HEK293 (cell line): ENCODE measurements at regions not wholly inside any gene's neighbourhood (a gene's known extent, or its start where the extent isn't known, plus 50 kb on each side); places are given as distances from the start of the nearest gene placed in this dataset.

Source experiments
- CTCF ChIA-PET: fragments of 350-600 bp; formaldehyde crosslinking; extraction: SDS; loops from one replicate; lab custom pipeline; 2021; ENCODE audit warnings: antibody characterized with exemption; lab: Yijun Ruan, JAX
- POLR2A ChIA-PET: fragments of 300-600 bp; formaldehyde crosslinking; extraction: SDS; loops from one replicate; lab custom pipeline; 2020; ENCODE audit warnings: antibody characterized with exemption, inconsistent platforms; lab: Yijun Ruan, JAX
- H3K27ac ChIP-seq: fragments of 200-500 bp; sonication (Bioruptor generic); 2 replicates; pipeline ENCODE4 v1.5.1; 2014; ENCODE audit warnings: low read depth, low read length, control low read depth, inconsistent platforms; ENCODE audit errors: extremely low read depth
- H3K36me3 ChIP-seq, 2 experiments: fragments of 200-500 bp in 1 of 2; sonication (Bioruptor generic) in 1 of 2; 1 replicate in 1 of 2; 2 replicates in 1 of 2; pipeline ENCODE4 v1.5.1; 2014 to 2017; ENCODE audit warnings: inconsistent platforms in 2 of 2, low read length in 2 of 2; ENCODE audit not compliant: control insufficient read depth in 2 of 2, insufficient read depth in 1 of 2
- H3K4me1 ChIP-seq: fragments of 200-500 bp; sonication (Bioruptor generic); 2 replicates; pipeline ENCODE4 v1.5.1; 2014; ENCODE audit warnings: mild to moderate bottlenecking, low read length, inconsistent platforms; ENCODE audit not compliant: control insufficient read depth, insufficient read depth
- H3K4me3 ChIP-seq: 2 replicates; pipeline ENCODE4 v1.5.1; 2011; ENCODE audit warnings: low read depth, mild to moderate bottlenecking, control low read depth, low read length, moderate library complexity
- H3K9me3 ChIP-seq: fragments of 200-500 bp; sonication (Bioruptor generic); 2 replicates; pipeline ENCODE4 v1.5.1; 2014; ENCODE audit warnings: low read depth, low read length, inconsistent platforms; ENCODE audit not compliant: control insufficient read depth, insufficient read depth
- GLI4 ChIP-seq: fragments of 450-650 bp; formaldehyde crosslinking; IDR thresholded peaks from 2 replicates; pipeline ENCODE4 v1.5.1; 2016; ENCODE audit warnings: missing biosample characterization, missing genetic modification characterization
- HOXD13 ChIP-seq: sonication (generic); formaldehyde crosslinking; IDR thresholded peaks from 2 replicates; pipeline ENCODE4 v1.8.0; 2022; ENCODE audit warnings: missing genetic modification reagents, borderline replicate concordance
- KLF7 ChIP-seq: fragments of 450-650 bp; formaldehyde crosslinking; IDR thresholded peaks from 2 replicates; pipeline ENCODE4 v1.5.1; 2016; ENCODE audit warnings: missing biosample characterization, missing genetic modification characterization, borderline replicate concordance
- MZF1 ChIP-seq: fragments of 450-650 bp; formaldehyde crosslinking; IDR thresholded peaks from 2 replicates; pipeline ENCODE4 v1.5.1; 2017; ENCODE audit warnings: missing biosample characterization, missing genetic modification characterization, borderline replicate concordance
- ZBTB8A ChIP-seq: fragments of 450-650 bp; formaldehyde crosslinking; IDR thresholded peaks from 2 replicates; pipeline ENCODE4 v1.5.1; 2016; ENCODE audit warnings: missing biosample characterization, missing genetic modification characterization
- ZNF146 ChIP-seq: fragments of 450-650 bp; formaldehyde crosslinking; IDR thresholded peaks from 2 replicates; pipeline ENCODE4 v1.5.1; 2016; ENCODE audit warnings: missing biosample characterization, missing genetic modification characterization
- ZNF544 ChIP-seq: fragments of 450-650 bp; formaldehyde crosslinking; IDR thresholded peaks from 2 replicates; pipeline ENCODE4 v1.5.0; 2017; ENCODE audit warnings: missing biosample characterization, missing genetic modification characterization
- ZNF654 ChIP-seq: fragments of 450-650 bp; formaldehyde crosslinking; IDR thresholded peaks from 2 replicates; pipeline ENCODE4 v1.5.1; 2016; ENCODE audit warnings: low read depth, missing biosample characterization, missing genetic modification characterization
- TF ChIP-seq, protein P1 (sequence below): fragments of 450-650 bp; formaldehyde crosslinking; IDR thresholded peaks from 2 replicates; pipeline ENCODE4 v1.5.1; 2016; ENCODE audit warnings: missing biosample characterization, missing genetic modification characterization, borderline replicate concordance
- TF ChIP-seq, protein P2 (sequence below): fragments of 450-650 bp; formaldehyde crosslinking; IDR thresholded peaks from 2 replicates; pipeline ENCODE4 v1.5.1; 2016; ENCODE audit warnings: missing biosample characterization, missing genetic modification characterization
- TF ChIP-seq, protein P3 (sequence below): fragments of 450-650 bp; formaldehyde crosslinking; IDR thresholded peaks from 2 replicates; pipeline ENCODE4 v1.5.1; 2016; ENCODE audit warnings: missing biosample characterization, missing genetic modification characterization, borderline replicate concordance
- TF ChIP-seq, protein P4 (sequence below): fragments of 450-650 bp; formaldehyde crosslinking; IDR thresholded peaks from 2 replicates; pipeline ENCODE4 v1.5.1; 2016; ENCODE audit warnings: missing biosample characterization, missing genetic modification characterization

DNA sequence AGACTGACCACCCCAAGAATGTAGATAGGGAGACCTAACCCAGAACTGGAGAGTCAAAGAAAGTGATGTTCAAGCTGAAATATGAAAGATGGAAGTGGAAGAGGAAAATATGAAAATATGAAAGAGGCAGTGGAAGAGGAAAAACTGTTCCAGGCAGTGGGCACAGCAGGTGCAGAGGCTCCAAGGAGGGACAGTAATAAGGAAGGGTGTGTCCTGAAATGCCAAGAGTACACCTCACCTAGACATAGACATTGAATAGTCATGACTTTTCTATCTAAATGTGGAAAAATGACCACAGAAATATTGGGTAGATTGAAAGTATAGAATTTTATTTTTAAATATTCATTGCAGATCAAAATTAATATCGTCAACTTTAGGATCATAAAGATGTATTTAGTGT is 161.7 kb upstream of the USP24 start (continued):
- TF ChIP-seq, protein P1, sequence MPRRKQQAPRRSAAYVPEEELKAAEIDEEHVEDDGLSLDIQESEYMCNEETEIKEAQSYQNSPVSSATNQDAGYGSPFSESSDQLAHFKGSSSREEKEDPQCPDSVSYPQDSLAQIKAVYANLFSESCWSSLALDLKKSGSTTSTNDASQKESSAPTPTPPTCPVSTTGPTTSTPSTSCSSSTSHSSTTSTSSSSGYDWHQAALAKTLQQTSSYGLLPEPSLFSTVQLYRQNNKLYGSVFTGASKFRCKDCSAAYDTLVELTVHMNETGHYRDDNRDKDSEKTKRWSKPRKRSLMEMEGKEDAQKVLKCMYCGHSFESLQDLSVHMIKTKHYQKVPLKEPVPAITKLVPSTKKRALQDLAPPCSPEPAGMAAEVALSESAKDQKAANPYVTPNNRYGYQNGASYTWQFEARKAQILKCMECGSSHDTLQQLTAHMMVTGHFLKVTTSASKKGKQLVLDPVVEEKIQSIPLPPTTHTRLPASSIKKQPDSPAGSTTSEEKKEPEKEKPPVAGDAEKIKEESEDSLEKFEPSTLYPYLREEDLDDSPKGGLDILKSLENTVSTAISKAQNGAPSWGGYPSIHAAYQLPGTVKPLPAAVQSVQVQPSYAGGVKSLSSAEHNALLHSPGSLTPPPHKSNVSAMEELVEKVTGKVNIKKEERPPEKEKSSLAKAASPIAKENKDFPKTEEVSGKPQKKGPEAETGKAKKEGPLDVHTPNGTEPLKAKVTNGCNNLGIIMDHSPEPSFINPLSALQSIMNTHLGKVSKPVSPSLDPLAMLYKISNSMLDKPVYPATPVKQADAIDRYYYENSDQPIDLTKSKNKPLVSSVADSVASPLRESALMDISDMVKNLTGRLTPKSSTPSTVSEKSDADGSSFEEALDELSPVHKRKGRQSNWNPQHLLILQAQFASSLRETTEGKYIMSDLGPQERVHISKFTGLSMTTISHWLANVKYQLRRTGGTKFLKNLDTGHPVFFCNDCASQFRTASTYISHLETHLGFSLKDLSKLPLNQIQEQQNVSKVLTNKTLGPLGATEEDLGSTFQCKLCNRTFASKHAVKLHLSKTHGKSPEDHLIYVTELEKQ (tag by site-specific recombination) = no peak
- TF ChIP-seq MZF1 (tag by site-specific recombination) = no peak

DNA sequence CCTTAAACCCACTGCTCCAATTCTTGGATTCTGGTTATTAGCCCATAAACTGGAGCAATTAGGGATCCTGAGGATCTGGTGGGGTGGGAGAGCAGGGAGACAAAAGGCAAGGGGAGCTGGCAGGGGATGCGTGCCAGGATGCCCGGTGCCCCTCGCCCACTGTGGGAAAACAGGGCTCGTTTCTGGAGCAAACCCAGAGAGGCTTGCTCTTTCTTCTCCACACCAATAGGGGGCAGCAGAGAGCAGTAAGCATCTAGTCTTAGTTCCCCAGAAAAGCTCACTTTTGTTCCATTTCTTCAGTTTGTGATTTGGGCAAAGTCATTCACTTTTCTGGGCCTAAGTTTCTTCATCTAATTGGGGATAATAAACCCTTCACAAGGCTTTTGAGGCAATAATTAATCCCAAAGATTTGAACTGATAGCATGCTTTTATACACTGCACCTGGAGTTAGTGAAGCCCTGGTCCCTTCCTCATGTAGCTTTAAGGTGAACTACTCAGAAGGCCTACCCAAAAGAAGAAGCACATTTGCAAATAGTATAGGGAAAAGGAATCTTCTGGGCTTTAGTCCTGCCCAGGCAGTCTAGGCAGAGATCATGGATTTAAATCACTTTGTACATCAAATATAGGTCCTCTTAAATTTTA is 160.6 kb upstream of the USP24 start:
- Histone ChIP-seq H3K9me3 (no peaks in the 10 kb centered on the region), H3K27ac (no peak overlapping the region), H3K36me3 (no peaks in the 10 kb centered on the region), H3K4me3 (no peak overlapping the region), H3K4me1 (no peaks in the 10 kb centered on the region)
- ChIA-PET POLR2A (no interaction called here), CTCF (interaction anchor here (0.6 to 3.5 kb wide), 63 partner anchors 9 to 1661 kb away, joined by 3 to 21 read pairs (median 4); no protein-coding TSS in a partner anchor)
- TF ChIP-seq, protein P2, sequence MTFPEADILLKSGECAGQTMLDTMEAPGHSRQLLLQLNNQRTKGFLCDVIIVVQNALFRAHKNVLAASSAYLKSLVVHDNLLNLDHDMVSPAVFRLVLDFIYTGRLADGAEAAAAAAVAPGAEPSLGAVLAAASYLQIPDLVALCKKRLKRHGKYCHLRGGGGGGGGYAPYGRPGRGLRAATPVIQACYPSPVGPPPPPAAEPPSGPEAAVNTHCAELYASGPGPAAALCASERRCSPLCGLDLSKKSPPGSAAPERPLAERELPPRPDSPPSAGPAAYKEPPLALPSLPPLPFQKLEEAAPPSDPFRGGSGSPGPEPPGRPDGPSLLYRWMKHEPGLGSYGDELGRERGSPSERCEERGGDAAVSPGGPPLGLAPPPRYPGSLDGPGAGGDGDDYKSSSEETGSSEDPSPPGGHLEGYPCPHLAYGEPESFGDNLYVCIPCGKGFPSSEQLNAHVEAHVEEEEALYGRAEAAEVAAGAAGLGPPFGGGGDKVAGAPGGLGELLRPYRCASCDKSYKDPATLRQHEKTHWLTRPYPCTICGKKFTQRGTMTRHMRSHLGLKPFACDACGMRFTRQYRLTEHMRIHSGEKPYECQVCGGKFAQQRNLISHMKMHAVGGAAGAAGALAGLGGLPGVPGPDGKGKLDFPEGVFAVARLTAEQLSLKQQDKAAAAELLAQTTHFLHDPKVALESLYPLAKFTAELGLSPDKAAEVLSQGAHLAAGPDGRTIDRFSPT (tag by site-specific recombination) = peak; percentile 54; the same call in 1 of the 2 replicates
- no peak for TF ChIP-seq ZNF146 (tag by site-specific recombination)
- no peak for TF ChIP-seq ZNF544 (tag by site-specific recombination)
- peak; percentile 44 for TF ChIP-seq ZNF654 (tag by site-specific recombination)
- no peak for TF ChIP-seq GLI4 (tag by site-specific recombination)
- TF ChIP-seq HOXD13 (CRISPR knock-in tag) = no peak
- TF ChIP-seq ZBTB8A (tag by site-specific recombination) = 0 out of 2 replicates have a peak, but pooled peaks have one; percentile 24
- TF ChIP-seq, protein P3, sequence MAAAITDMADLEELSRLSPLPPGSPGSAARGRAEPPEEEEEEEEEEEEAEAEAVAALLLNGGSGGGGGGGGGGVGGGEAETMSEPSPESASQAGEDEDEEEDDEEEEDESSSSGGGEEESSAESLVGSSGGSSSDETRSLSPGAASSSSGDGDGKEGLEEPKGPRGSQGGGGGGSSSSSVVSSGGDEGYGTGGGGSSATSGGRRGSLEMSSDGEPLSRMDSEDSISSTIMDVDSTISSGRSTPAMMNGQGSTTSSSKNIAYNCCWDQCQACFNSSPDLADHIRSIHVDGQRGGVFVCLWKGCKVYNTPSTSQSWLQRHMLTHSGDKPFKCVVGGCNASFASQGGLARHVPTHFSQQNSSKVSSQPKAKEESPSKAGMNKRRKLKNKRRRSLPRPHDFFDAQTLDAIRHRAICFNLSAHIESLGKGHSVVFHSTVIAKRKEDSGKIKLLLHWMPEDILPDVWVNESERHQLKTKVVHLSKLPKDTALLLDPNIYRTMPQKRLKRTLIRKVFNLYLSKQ (tag by site-specific recombination) = no peak
- TF ChIP-seq, protein P4, sequence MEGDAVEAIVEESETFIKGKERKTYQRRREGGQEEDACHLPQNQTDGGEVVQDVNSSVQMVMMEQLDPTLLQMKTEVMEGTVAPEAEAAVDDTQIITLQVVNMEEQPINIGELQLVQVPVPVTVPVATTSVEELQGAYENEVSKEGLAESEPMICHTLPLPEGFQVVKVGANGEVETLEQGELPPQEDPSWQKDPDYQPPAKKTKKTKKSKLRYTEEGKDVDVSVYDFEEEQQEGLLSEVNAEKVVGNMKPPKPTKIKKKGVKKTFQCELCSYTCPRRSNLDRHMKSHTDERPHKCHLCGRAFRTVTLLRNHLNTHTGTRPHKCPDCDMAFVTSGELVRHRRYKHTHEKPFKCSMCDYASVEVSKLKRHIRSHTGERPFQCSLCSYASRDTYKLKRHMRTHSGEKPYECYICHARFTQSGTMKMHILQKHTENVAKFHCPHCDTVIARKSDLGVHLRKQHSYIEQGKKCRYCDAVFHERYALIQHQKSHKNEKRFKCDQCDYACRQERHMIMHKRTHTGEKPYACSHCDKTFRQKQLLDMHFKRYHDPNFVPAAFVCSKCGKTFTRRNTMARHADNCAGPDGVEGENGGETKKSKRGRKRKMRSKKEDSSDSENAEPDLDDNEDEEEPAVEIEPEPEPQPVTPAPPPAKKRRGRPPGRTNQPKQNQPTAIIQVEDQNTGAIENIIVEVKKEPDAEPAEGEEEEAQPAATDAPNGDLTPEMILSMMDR (tag by site-specific recombination) = peak; percentile 44; the same call in 1 of the 2 replicates
- TF ChIP-seq KLF7 (tag by site-specific recombination) = no peak
